Neural progenitor cell (in vitro differentiated cells): ENCODE measurements at regions not wholly inside any gene's neighbourhood (a gene's known extent, or its start where the extent isn't known, plus 50 kb on each side); places are given as distances from the start of the nearest gene placed in this dataset.

Experiments
- EZH2 ChIP-seq: fragments of 200-600 bp; sonication (generic); IDR thresholded peaks from 2 replicates; pipeline ENCODE4 v1.6.1; 2017; ENCODE audit warnings: antibody characterized with exemption, mild to moderate bottlenecking, moderate library complexity
- TF ChIP-seq, protein P1 (sequence below): fragments of 200-600 bp; sonication (generic); IDR thresholded peaks from 2 replicates; pipeline ENCODE4 v1.5.1; 2017; ENCODE audit warnings: antibody characterized with exemption, mild to moderate bottlenecking

DNA sequence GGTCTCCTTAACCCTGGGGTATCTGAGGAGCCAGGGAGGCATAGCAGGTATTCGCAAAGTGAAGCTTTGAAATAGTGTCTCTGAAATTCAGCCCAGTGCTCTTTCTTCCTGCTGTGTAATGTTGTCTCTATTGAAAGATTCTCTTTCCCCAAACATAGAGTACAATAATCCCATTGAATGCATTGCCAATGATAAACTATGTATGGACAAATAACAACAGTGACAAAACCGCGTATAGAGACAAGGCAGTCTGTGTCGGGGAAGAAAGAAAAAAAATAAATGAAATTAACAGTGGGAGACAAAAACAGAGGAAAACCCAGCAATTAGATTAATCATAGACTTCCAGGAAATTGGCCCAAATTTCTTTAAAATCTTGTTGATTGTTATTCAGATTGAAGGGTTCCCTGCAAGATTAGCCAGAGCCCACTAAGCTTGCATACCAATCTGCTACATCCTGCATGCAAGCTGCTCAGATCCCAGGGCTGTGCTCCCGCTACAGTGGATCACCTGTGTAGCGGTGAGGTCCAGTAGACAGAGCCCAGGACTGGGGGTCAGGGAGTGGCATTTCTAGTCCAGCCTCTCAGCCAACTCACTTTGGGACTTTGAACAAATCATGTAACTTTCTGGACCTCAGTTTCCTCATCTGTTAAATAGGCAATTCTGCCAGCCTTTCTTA lies 492.8 kb downstream of the INSC start:
- TF ChIP-seq, protein P1, sequence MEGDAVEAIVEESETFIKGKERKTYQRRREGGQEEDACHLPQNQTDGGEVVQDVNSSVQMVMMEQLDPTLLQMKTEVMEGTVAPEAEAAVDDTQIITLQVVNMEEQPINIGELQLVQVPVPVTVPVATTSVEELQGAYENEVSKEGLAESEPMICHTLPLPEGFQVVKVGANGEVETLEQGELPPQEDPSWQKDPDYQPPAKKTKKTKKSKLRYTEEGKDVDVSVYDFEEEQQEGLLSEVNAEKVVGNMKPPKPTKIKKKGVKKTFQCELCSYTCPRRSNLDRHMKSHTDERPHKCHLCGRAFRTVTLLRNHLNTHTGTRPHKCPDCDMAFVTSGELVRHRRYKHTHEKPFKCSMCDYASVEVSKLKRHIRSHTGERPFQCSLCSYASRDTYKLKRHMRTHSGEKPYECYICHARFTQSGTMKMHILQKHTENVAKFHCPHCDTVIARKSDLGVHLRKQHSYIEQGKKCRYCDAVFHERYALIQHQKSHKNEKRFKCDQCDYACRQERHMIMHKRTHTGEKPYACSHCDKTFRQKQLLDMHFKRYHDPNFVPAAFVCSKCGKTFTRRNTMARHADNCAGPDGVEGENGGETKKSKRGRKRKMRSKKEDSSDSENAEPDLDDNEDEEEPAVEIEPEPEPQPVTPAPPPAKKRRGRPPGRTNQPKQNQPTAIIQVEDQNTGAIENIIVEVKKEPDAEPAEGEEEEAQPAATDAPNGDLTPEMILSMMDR, result no peak
- no peak for TF ChIP-seq EZH2
